GM18507 (cell line): ENCODE measurements at regions not wholly inside any gene's neighbourhood (a gene's known extent, or its start where the extent isn't known, plus 50 kb on each side); places are given as distances from the start of the nearest gene placed in this dataset.

ENCODE experiments used
- DNase-seq: peaks from one replicate; pipeline ENCODE4 v3.0.0; 2011; ENCODE audit warnings: low read depth; ENCODE audit not compliant: insufficient read length; ENCODE audit errors: extremely low spot score
- FAIRE-seq: peaks from 2 replicates; lab custom pipeline; 2011; peaks lifted over from hg19 to GRCh38; lab: Jason Lieb, UNC

DNA sequence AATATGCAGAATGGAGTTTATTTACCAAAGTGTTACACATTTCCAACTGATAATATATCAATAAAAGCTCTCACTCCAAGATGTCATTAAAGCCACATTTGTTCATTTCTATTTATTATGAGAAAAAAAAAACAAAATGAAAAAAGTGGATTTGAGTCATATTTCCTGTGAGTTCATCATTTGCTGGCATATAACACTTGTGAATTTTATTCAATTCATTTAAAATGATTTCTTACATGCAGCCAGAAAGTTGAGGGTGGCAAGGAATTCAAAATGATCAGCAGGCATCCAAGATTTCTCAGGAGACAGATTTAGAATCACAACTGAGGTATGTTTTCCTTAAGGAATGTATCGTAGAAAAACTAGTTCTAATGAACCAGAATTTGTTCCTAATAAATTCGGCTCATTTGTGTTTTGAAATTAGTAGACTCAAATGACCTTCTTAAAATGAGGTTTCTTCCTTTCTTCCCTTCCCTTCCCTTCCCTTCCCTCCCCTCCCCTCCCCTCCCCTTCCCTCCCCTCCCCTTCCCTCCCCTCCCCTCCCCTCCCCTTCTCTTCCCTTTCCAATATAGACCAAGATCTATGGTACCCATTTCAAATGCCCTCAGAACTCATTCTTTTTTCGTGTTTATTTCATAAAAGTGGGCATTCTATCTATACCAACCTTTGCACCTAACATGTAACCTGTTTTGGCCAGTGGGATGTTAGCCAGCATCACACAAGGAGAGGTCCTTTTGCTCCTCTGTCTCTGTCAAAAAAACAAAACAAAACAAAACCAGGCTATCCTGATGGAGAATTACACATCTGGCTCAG, 357.9 kb upstream of the TSHZ2 start:
- DNase-seq (no peak), FAIRE-seq (no peak)

DNA sequence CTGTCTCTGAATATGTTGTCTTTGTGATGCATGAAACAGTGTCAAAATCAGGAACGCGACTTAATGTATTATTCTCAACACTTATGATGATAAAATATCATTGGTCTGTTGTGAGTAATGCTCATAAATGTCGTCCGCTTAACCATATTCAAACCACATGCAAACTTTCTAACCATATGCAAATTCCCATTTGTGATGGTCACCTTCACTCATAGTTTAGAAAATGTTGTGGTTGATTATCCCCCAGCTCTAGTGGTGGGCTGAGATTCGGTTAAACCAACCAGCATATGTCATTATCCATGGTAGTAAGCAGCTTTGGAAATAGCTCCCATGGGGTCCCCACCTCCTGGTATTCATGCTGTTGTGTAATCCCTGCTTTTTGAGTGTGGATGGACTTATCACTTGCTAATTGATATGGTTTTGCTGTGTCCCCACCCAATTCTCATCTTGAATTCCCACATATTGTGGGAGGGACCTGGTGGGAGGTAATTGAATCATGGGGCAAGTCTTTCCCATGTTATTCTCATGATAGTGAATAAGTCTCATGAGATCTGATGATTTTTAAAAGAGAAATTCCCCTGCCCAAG, 360.0 kb upstream of the TSHZ2 start:
- DNase-seq, result no peak
- FAIRE-seq, result no peak

DNA sequence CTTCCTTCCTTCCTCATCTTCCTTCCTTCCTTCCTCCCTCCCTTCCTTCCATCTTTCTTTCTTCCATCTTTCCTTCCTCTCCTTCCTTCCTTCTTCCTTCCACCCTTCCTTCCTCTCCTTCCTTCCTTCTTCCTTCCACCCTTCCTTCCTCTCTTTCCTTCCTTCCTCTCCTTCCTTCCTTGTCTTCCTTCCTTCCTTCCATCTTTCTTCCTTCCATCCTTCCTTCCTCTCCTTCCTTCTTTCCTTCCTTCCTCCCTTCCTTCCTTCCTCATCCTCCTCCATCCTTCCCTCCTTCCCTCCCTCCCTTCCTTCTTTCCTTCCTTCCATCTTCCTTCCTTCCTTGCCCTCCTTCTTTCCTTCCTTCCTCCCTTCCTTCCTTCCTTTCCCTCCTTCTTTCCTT, 361.4 kb upstream of the TSHZ2 start:
- DNase-seq (no peak), FAIRE-seq (no peak)

DNA sequence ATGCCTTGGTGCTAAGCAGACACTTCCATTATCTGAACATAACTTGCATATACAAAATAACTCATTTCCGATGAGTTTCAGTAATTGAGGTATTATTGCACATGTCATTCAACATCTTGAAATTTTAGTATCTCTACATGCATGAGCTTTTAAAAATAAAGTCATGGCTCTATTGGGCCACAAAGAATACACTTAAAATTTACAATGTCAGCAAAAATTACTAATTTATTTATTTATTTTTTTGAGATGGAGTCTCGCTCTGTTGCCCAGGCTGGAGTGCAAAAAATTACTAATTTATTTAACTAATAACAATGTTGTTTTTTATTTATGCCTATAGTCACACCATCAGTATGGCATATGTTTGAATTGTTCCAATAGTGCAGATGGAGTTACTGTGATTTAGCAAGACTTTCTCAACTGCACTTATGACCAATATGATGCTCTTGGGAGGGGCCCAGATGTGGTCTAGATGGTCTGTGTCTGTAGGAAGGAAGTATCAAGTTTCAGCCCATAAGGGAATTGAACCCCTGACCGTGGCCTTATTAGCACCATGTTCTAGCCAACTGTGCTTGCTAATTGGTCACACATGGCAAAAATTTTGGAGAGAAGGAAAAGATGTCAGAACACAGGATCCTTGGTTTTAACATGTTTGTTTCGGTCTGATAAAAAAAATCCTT, 370.7 kb upstream of the TSHZ2 start:
- no peak for FAIRE-seq

DNA sequence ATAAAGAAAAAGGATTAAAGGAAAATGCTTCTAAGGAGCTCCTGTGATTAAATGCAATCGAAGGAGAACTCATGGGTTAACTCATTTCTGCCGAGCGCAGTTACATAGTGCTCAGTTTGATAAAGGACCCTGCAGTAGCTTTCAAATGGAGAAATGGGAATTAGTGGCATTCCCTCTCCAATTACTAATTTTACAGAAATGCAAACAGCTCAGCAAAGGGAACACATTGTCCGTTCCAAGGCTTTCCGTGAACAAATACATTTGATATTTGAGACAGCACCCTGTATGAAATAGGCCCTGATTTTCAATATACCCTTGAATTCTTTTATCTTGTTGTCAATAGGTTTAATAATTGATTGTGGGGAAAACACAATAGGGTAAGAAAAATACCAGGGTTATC, 375.9 kb upstream of the TSHZ2 start:
- DNase-seq (no peak), FAIRE-seq (no peak)

More for the DNA sequence above, 370.7 kb upstream of the TSHZ2 start:
- DNase-seq, result no peak

DNA sequence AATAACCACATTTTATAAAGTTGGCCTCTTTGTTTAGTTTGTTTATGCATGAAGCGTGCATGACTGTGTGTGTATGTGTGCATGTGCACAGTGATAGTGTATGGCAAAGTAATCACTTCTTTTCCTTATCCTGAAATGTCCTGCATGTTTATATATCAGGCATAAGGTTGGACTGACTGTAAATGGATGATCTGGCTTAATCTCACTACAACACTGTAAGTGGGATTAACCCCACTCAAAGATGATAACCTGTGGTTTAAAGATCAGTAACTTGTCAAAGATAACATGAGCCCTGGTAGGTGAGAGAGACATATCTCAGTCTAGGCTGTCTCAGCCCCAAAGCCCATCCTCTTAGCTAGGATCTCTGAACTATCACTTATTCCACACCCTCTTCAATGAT, 376.6 kb upstream of the TSHZ2 start:
- DNase-seq, result no peak
- no peak for FAIRE-seq

DNA sequence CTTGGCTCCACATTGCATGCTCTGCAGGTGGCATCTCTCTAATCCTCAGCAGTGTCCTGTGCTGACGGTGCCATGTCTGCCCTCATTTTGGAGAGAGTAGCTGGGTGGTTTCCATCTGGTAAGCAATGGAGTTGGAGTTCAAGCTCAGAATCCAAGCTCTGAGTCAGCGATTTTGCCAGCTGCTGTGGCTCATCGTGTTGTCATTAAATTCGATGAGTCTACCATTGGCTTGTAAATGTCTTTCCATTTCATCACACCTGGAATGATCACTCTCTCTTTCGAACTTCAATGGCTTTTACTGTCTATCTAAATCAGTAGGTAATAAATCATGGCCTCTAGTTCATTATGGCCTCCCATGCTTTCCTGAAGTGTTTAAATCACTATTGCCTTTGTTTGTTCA, 378.5 kb upstream of the TSHZ2 start:
- FAIRE-seq, result no peak
- no peak for DNase-seq

DNA sequence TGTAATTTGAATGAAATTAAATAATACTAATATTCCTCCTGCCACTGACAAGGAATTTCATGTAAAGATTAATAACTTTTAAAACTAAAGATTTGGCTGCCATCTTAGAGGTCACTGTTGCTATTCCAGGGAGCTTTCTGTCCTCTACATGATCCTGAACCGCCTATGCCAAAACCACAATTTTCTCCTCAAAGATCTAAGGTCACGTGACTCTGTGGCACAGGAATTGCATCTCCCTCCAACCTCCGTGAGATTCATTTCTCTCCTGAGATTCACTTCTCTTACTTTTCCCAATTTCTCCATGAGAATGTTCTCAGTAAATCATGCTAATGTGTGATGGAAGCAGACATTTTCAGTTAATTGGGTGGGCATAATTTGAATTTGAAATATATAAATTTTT, 379.6 kb upstream of the TSHZ2 start:
- DNase-seq (no peak), FAIRE-seq (no peak)

DNA sequence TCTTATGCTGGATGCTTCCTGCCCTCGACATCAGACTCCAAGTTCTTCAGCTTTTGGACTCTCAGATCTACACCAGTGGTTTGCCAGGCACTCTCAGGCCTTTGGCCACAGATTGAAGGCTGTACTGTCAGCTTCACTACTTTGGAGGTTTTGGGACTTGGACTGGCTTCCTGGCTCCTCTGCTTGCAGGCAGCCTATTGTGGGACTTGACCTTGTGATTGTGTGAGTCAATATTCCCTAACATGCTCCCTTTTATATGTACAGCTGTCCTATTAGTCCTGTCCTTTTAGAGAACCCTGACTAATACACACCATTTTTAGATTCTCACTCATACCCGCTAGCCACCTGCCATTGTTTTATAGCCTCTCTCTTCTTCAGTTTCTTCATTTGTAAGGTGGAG, 382.1 kb upstream of the TSHZ2 start:
- FAIRE-seq, result no peak
- DNase-seq, result no peak

DNA sequence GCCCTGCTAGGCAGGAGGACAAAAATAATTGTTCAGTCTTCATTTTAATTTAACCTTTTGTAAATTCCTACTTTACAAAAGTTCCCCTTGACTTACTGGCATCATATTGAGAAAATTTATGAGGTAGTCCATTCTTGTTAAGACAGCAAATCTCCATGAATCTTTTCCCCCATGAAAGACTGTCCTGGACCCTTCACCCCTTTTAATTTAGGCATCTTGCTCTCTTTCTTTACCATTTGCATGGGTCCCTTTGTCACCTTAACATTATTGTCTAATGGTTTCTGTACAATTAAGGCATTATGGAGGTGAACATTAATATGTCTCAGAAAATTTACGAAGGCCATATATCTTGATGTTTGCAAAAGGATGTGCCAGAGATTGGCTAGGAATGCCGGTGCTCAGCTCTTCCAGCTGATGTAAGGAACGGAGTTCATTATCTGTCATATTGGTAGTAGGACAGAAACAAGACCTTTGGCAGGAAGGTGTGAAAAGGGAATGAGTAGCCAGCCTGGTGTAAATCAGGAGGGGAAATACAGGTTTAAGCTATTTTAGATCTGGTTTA, 382.8 kb upstream of the TSHZ2 start:
- FAIRE-seq (no peak), DNase-seq (no peak)

DNA sequence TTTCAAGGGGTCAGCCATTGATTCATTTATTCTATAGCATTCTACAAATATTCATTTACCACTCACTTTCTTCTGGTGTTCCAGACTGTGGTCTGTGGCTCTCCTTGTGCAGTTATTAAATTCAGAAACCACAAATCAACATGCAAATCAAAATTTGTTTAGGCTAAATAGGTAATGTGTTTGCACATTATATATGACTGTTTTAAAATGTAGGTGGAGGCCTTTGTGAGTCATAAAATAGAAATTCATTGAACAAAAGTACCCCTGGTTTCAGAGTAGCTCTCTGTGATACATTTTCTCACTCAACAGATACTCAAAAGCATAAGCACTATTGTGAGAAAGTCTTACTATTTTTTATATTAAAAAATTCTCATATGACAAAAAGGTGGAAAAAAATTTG, 385.5 kb upstream of the TSHZ2 start:
- no peak for FAIRE-seq
- no peak for DNase-seq

DNA sequence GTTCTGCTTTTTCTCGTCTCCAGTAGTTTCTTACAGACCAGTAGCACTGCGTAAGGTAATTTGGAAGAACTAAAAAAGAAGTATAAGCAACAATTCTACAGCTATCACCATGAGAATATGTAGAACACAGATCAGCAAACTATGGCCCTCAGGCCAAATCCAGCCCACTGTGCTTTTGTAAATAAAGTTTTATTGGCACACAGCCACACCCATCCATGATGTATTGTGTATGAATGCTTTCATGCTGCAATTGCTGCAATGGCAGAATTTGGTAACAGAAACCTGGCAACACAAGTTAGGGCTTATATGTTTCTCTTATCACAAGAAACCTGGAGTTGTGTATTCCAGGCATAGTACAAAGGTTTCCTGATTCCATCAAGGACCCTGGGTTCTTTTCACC, 386.8 kb upstream of the TSHZ2 start:
- no peak for DNase-seq
- FAIRE-seq, result no peak

DNA sequence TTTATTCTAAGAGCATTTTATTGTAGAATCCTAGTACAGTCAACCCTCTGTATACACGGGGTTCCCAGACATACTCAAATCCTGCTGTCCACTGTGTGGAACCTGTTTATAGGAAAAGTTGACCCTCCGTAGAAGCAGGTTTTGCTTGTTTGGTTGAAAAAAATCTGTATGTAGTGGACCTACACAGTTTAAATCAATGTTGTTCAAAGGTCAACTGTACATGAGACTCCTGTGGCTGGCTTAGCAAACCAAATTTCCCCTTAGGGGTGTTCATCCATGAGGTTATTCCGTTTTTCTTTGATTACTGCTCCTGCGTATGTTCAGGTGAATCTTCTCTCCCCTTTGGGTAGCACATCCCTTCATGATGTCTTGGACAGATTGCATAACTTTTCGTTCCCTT, 387.0 kb upstream of the ZFP64 start:
- DNase-seq (no peak), FAIRE-seq (no peak)

DNA sequence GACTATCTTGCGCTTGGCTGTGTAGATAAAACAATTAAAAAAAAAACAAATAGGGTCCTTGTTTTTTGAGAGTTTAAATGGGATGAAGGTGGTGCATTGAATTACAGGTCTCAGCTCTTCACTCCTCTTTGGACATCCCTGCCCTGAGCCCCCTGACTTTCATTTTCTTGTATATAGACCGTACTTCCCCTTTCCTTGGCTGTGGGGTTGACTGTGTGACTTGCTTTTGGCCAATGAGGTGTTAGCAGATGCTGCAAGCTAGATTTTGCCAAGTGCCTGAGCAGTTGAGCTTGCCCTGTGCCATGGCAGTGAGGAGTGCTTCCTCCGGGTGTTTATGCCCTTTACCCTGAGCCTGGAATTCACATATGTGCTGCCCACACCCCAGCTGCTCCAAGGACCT, 386.1 kb upstream of the ZFP64 start:
- DNase-seq (no peak), FAIRE-seq (no peak)

DNA sequence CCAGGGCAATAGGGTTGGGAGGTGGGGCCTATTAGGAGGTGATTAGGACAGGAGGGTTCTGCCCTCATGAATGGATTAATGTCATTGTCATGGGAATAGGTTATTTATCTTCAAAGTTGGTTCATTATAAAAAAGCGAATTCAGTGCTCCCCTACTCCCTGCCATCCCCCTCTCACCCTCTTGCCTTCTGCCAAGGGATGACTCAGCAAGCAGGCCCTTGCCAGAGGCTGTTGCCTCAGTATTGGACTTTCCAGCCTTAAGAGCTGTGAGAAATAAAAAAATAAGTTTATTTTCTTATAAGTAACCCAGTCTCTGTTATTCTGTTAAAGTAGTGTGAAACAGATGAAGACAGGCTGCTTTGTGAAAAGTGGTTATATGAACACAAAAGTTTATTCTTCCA, 381.1 kb upstream of the ZFP64 start:
- DNase-seq (no peak), FAIRE-seq (no peak)

DNA sequence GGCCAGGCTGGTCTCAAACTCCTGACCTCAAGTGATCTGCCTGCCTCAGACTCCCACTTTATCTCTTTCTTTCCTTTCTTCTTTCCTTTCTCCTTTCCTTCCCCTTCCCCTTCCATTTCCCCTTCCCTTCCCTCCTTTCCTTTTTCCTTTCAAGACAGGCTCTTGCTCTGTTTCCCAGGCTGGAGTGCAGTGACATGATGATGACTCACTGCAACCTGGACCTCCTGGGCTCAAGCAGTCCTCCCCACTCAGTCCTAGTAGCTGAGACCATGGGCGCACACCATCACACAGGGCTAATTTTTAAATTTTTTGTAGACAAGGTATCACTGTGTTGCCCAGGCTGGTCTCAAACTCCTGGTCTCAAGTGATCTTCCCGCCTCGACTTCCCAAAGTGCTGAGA, 377.6 kb upstream of the ZFP64 start:
- no peak for FAIRE-seq
- no peak for DNase-seq

DNA sequence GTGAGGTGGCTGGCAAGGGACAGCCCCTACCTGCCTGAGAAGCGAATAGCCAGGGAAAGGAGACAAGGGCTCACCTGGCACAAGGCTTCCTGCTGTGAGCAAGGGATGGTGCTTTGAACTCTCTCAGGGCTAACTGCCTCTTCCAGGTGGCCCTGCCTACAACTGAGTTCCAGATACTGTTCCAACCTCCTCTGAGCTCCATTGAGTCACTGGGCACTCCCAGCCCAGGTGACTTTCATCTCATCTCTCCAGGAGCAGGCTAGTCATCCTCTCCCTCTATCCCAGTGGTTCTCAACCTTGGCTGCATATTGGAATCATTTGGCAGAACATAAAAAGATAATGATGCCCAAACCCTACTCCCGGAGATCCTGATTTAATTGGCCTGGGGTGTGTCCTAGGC, 374.0 kb upstream of the ZFP64 start:
- no peak for FAIRE-seq
- DNase-seq, result no peak

DNA sequence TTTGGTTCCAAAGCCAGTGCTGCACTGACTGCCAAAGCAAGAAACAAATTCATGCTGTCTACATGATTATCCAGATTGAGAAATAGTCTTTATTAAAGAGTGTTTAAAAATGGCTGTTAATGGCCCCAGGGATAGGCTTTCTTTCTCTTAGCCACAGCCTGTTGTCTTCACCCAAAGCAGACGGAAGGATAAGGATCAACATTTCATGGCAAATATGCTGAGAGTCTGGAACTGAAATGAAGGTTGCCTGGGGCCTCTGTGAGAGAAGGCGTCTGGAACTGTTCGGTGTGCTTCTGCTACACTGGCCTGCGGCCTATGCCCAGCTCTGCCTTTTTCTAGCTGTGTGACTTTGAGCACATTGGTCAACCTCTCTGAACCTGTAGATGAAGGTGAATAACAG, 373.0 kb upstream of the ZFP64 start:
- no peak for DNase-seq
- no peak for FAIRE-seq

DNA sequence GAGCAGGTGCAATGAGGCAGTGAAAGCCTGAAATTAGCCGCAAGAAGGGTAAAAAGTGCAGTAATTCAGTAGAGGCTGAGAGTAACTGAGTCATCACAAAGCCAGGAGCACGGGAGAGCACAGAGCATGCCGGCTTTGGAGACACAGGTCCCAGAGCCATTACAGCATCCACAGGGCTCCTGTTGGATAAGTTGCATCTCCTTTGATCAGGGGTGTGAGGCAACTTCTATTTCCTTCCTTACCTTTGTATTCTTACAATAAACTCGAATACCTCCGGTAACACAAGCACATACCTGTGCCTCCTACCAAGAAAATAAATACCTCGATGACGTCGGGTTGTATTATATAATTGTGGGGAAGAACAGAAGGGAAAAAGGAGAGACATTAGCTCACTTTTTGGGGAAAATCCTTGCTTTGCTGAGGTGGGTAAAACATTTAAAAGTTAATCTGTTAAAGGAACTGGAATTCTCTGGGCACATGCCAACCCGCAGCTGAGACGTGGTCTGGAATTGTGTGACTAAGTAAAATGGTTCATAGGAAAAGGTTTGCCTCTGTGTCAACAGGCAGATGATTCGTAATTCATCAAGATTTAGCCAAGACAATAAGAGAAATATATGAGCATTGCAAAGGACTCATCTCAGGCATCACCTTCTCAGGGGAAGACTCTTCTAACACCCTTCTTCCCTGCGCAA, 360.7 kb upstream of the ZFP64 start:
- no peak for DNase-seq

DNA sequence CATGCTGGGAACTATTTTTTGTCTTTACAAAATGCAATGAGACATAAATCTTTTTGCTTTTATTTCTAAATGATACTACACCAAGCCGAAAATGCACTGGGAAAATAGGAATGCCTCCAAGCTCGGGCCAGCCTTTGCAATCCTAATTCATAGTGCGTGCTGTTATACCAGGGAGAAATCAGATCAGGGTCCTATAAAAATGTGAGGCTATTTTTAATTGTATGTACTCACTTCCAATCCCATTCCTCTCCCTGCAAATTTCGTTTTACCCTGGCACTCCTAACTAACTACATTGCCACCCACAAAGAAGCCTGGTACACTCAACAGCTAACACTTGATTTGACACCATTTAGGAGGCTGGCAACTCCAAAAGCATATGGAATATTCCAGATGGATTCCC, 350.6 kb upstream of the ZFP64 start:
- FAIRE-seq (no peak), DNase-seq (no peak)

More for the DNA sequence above, 360.7 kb upstream of the ZFP64 start:
- FAIRE-seq, result no peak
